Coronary artery (tissue), 2 donors: ENCODE measurements at regions not wholly inside any gene's neighbourhood (a gene's known extent, or its start where the extent isn't known, plus 50 kb on each side); places are given as distances from the start of the nearest gene placed in this dataset.
"Not testable (repeated sequence)": the region's sequence is repeated elsewhere in the genome, so short reads cannot be mapped to it uniquely, and the experiment has no call there.

ENCODE experiments used
- DNase-seq: peaks from one replicate; pipeline ENCODE4 v3.0.0-alpha.2; 2017; ENCODE audit warnings: low spot score
- H3K27ac ChIP-seq, 2 donors: fragments of 200-600 bp; sonication (generic); one replicate each; pipeline ENCODE4 v1.5.1; 2016 to 2019
- H3K4me3 ChIP-seq: fragments of 200-600 bp; sonication (generic); 2 replicates; pipeline ENCODE4 v1.5.1; 2016; ENCODE audit warnings: mild to moderate bottlenecking, moderate library complexity
- CTCF ChIP-seq: fragments of 200-600 bp; sonication (generic); IDR thresholded peaks from one replicate; pipeline ENCODE4 v1.5.1; 2019; ENCODE audit warnings: antibody characterized with exemption

- H3K4me3 ChIP-seq, DNase-seq, H3K27ac ChIP-seq: not testable (repeated sequence)
These were observed 81.1 kb upstream of the VKORC1L1 start for GRCh38 chr7:65791788-65792187.

GRCh38 chr7:65792726-65793125 is 80.1 kb upstream of the VKORC1L1 start:
- not testable (repeated sequence) for DNase-seq, H3K27ac ChIP-seq, H3K4me3 ChIP-seq

GRCh38 chr7:65794671-65795391 is 78.0 kb upstream of the VKORC1L1 start:
- not testable (repeated sequence) for H3K27ac ChIP-seq, DNase-seq

GRCh38 chr7:65795392-65795716 is 77.5 kb upstream of the VKORC1L1 start:
- DNase-seq, H3K4me3 ChIP-seq, H3K27ac ChIP-seq: not testable (repeated sequence)

More at GRCh38 chr7:65794671-65795391, 78.0 kb upstream of the VKORC1L1 start:
- not testable (repeated sequence) for H3K4me3 ChIP-seq

- Histone ChIP-seq H3K4me3 (no peak overlapping the region), H3K27ac (no peak overlapping the region)
- DNase-seq, result no peak
- TF ChIP-seq CTCF, result no peak
These were observed 76.7 kb upstream of the VKORC1L1 start for GRCh38 chr7:65796205-65796604.

GRCh38 chr7:65797086-65797485 is 75.8 kb upstream of the VKORC1L1 start:
- H3K4me3 ChIP-seq, DNase-seq, H3K27ac ChIP-seq: not testable (repeated sequence)

- DNase-seq, H3K4me3 ChIP-seq, H3K27ac ChIP-seq: not testable (repeated sequence)
These were observed 75.3 kb upstream of the VKORC1L1 start for GRCh38 chr7:65797566-65797965.

- Histone ChIP-seq H3K4me3 (no peak overlapping the region), H3K27ac (no peak overlapping the region)
- DNase-seq, result no peak
- no peak for TF ChIP-seq CTCF
These were observed 74.5 kb upstream of the VKORC1L1 start for GRCh38 chr7:65798111-65799075.

GRCh38 chr7:65800191-65800590 is 72.7 kb upstream of the VKORC1L1 start:
- not testable (repeated sequence) for H3K4me3 ChIP-seq, H3K27ac ChIP-seq, DNase-seq

GRCh38 chr7:65800890-65801341 is 72.0 kb upstream of the VKORC1L1 start:
- Histone ChIP-seq H3K4me3 (no peak overlapping the region), H3K27ac (no peak overlapping the region)
- DNase-seq, result no peak
- TF ChIP-seq CTCF, result no peak
